ENCODE measurements at regions not wholly inside any gene's neighbourhood (a gene's known extent, or its start where the extent isn't known, plus 50 kb on each side); places are given as distances from the start of the nearest gene placed in this dataset.

- no peak for TF ChIP-seq SUZ12 (IDR thresholded peaks at IDR 0.05; ENCODE audit: extremely low read depth, insufficient read depth, insufficient read length)
- no peak for TF ChIP-seq YY1 (IDR thresholded peaks at IDR 0.05; ENCODE audit: insufficient read depth, insufficient read length)
- TF ChIP-seq ZNF274 (IDR thresholded peaks at IDR 0.05; ENCODE audit: low read depth, low read length), result no peak
Measured at GRCh38 chr4:1490011-1490653, 83.9 kb upstream of the NKX1-1 start.
